Mucosa of stomach (tissue), 1 donor: ENCODE measurements at regions not wholly inside any gene's neighbourhood (a gene's known extent, or its start where the extent isn't known, plus 50 kb on each side); places are given as distances from the start of the nearest gene placed in this dataset.

ENCODE experiments used
- H3K27me3 ChIP-seq: one replicate; pipeline ENCODE4 v1.7.0; 2013; ENCODE audit warnings: mild to moderate bottlenecking, low read length; ENCODE audit not compliant: control insufficient read depth, insufficient read depth
- H3K36me3 ChIP-seq: one replicate; pipeline ENCODE4 v1.7.0; 2013; ENCODE audit warnings: low read length; ENCODE audit not compliant: control insufficient read depth, insufficient read depth
- H3K4me1 ChIP-seq: one replicate; pipeline ENCODE4 v1.7.0; 2013; ENCODE audit warnings: mild to moderate bottlenecking, low read length; ENCODE audit not compliant: control insufficient read depth, insufficient read depth
- H3K4me3 ChIP-seq: one replicate; pipeline ENCODE4 v1.7.0; 2013; ENCODE audit warnings: low read length
- H3K9ac ChIP-seq: one replicate; pipeline ENCODE4 v1.7.0; 2013; ENCODE audit warnings: mild to moderate bottlenecking, low read length, moderate library complexity
- H3K9me3 ChIP-seq: one replicate; pipeline ENCODE4 v1.7.0; 2013; ENCODE audit warnings: mild to moderate bottlenecking, low read length, moderate library complexity; ENCODE audit not compliant: control insufficient read depth
- donor health status: Pancreatic carcinoma.

DNA sequence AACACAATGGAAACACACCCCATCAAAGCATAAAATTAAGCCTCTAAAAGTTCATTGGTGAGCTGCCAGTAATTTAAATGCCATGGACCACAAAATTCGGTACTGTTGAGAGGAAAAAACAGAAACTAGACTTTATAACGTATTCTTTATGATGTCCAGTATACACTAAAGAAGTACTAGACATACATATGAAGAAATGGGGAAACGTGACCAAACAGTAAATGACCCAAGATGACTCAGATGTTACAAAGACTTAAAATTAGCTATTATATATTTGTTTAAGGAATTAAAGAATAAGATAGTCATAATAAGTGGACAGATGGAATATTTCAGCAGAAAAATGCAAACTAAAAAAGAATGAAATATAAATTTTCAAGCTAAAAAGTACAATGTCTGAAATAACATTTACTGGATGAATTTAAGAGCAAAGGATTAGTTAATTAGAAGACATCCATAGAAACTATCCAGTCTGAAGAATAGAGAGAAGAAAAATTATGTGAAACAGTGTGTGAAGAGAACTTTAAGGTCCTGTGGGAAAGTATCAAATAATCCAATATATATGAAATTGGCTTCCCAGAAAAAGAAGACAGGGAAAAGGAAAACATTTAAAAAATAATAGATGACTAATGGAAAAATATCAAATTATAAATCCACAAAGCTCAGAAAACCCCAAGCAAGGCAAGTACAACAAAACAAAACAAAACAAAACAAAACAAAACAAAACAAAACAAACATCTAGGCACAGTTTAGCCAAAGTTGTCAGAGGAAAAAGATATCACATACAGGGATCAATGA, 69.4 kb downstream of the SAMD9 start:
- H3K36me3 ChIP-seq, result no peaks in the 10 kb centered on the region
- H3K27me3 ChIP-seq, result no peaks in the 10 kb centered on the region
- H3K9me3 ChIP-seq, result no peaks in the 10 kb centered on the region
- H3K9ac ChIP-seq, result no peak overlapping the region
- no peak overlapping the region for H3K4me3 ChIP-seq
- peaks cover 14% of the 10 kb centered on the region for H3K4me1 ChIP-seq

DNA sequence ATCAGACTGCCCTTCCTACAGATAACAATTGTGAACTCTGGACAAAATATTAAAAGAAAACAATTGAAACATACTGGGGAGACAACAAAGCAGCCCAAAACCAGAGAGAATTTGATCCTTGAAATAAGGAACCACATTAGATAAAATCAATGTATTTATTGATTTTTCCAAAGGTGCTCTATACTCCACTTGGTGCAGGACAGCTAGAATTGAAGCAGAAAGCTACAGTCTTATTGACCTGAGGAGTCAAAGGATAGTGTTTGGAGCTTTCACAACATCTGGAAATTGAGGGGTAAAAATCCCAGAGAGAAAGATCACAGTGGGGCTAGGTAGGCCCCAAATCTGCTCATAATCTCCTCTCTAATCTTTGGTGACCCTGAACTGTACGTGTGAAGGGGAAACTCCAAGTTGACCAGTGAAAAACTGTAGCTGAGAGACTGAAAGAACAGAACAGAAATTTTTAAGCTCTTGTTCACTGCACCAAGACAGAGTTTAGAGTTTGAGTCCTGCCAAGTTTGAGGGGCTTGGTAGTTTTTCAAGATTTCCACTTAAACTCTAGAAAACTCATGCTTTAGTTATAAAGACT, 70.2 kb downstream of the SAMD9 start:
- Histone ChIP-seq H3K27me3 (no peaks in the 10 kb centered on the region), H3K36me3 (no peaks in the 10 kb centered on the region), H3K4me3 (no peak overlapping the region), H3K9ac (no peak overlapping the region), H3K9me3 (no peaks in the 10 kb centered on the region), H3K4me1 (peaks cover 14% of the 10 kb centered on the region)

- H3K9ac ChIP-seq, result no peak overlapping the region
- no peaks in the 10 kb centered on the region for H3K36me3 ChIP-seq
- peaks cover 14% of the 10 kb centered on the region for H3K4me1 ChIP-seq
- H3K27me3 ChIP-seq, result no peaks in the 10 kb centered on the region
- H3K4me3 ChIP-seq, result no peak overlapping the region
- no peaks in the 10 kb centered on the region for H3K9me3 ChIP-seq
Observed at GRCh38 chr7:93046641-93047040, 71.1 kb downstream of the SAMD9 start.

- Histone ChIP-seq H3K36me3 (no peaks in the 10 kb centered on the region), H3K4me1 (peaks cover 14% of the 10 kb centered on the region), H3K9ac (no peak overlapping the region)
Observed at GRCh38 chr7:93044147-93044810, 73.5 kb downstream of the SAMD9 start.

GRCh38 chr7:93043385-93043985, 74.3 kb downstream of the SAMD9 start:
- no peak overlapping the region for H3K9ac ChIP-seq
- no peaks in the 10 kb centered on the region for H3K27me3 ChIP-seq
- H3K4me3 ChIP-seq, result no peak overlapping the region
- no peaks in the 10 kb centered on the region for H3K9me3 ChIP-seq
- H3K4me1 ChIP-seq, result peaks cover 14% of the 10 kb centered on the region
- H3K36me3 ChIP-seq, result no peaks in the 10 kb centered on the region

More at GRCh38 chr7:93044147-93044810, 73.5 kb downstream of the SAMD9 start:
- H3K27me3 ChIP-seq, result no peaks in the 10 kb centered on the region
- no peak overlapping the region for H3K4me3 ChIP-seq
- no peaks in the 10 kb centered on the region for H3K9me3 ChIP-seq

DNA sequence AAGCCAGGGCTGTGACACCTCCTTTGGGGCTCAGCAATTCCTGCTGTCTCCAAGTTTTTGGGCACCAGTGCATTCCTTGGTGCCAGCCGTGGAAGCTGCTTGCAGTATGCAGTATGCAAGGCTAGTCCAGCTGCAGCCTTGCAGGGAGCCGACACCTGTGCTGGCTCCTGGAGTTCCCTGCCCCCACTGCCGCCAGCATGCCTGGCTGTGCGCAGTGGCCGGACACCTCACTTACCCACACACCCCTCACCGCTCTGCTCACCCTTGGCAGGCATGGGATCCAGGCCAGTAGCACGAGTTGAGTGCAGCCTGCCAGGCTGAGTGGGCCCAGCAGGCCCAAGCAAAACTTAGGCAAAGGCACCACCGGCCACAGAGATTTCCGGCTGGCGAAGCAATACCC, 77.4 kb downstream of the SAMD9 start:
- H3K9me3 ChIP-seq, result no peaks in the 10 kb centered on the region
- no peak overlapping the region for H3K4me3 ChIP-seq
- no peak overlapping the region for H3K9ac ChIP-seq
- H3K36me3 ChIP-seq, result no peaks in the 10 kb centered on the region
- peaks cover 9% of the 10 kb centered on the region for H3K4me1 ChIP-seq
- H3K27me3 ChIP-seq, result no peaks in the 10 kb centered on the region

- no peaks in the 10 kb centered on the region for H3K9me3 ChIP-seq
- H3K4me1 ChIP-seq, result peaks cover 9% of the 10 kb centered on the region
- H3K36me3 ChIP-seq, result no peaks in the 10 kb centered on the region
- H3K27me3 ChIP-seq, result no peaks in the 10 kb centered on the region
- no peak overlapping the region for H3K9ac ChIP-seq
- H3K4me3 ChIP-seq, result no peak overlapping the region
Observed at GRCh38 chr7:93039786-93040185, 78.0 kb downstream of the SAMD9 start.

DNA sequence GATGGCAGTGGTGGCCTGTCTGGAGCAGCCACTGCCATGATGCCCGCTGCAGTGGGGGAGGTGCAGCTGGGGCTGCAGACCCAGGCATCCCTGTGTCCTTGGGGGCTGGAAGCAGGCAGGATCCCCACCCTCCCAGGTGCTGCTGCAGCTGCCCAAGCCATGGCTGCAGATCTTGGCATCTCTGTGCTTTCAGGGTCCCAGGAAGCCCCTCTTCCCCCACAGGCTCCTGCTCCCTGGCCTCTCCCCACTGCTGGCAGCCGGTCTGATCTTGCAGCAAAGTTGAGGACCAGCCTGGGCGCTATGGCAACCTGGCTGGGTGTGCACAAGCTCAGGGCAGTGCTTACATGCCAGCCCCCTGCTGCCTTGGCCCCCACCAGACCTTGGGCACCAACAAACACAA, 78.5 kb downstream of the SAMD9 start:
- Histone ChIP-seq H3K4me1 (peaks cover 9% of the 10 kb centered on the region), H3K27me3 (no peaks in the 10 kb centered on the region), H3K9me3 (no peaks in the 10 kb centered on the region), H3K36me3 (no peaks in the 10 kb centered on the region), H3K9ac (no peak overlapping the region), H3K4me3 (no peak overlapping the region)

- Histone ChIP-seq H3K36me3 (no peaks in the 10 kb centered on the region), H3K4me3 (no peak overlapping the region), H3K9me3 (no peaks in the 10 kb centered on the region), H3K27me3 (no peaks in the 10 kb centered on the region), H3K4me1 (no peaks in the 10 kb centered on the region), H3K9ac (no peak overlapping the region)
Observed at GRCh38 chr7:93036807-93037206, 81.0 kb downstream of the SAMD9 start.

DNA sequence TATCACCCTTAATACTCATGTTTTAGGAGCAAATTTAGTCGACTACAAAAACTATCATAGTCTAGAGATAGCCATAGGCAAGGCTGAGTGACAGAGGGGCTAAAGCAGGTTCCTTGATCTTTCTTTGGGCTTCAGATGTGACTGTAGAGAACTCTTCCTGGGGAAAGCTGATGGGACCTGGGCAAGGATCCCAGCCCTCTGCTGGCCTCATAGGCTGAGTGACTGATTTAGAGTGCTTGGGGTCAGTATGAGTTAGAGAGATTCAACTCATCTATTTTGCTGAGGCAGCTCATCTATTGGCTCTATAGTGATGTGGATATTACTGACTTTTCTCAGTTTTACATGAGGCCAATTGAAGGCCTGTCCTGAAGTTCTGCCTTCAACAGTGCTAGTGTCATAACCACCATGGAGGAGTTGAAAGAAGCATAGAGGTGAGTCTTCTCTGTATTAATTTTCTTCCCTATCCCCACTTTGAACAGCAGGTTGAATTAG, 81.6 kb downstream of the SAMD9 start:
- H3K4me3 ChIP-seq, result no peak overlapping the region
- H3K9ac ChIP-seq, result no peak overlapping the region
- no peaks in the 10 kb centered on the region for H3K27me3 ChIP-seq
- no peaks in the 10 kb centered on the region for H3K36me3 ChIP-seq
- H3K9me3 ChIP-seq, result no peaks in the 10 kb centered on the region
- no peaks in the 10 kb centered on the region for H3K4me1 ChIP-seq

DNA sequence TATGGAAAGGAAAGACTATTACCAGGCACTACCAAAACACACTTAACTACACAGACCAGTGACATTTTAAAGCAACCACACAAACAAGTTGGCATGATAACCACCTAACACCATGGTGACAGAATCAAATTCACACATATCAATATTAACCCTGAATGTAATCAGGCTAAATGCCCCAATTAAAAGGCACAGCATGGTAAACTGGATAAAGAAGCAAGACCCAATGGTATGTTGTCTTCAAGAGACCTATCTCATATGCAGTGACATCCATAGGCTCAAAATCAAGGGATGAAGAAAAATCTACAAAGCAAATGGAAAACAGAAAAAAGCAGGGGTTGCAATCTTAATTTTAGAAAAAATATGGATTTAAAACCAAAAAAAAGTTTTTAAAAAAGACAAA, 86.0 kb downstream of the SAMD9 start:
- no peak overlapping the region for H3K4me3 ChIP-seq
- no peaks in the 10 kb centered on the region for H3K27me3 ChIP-seq
- H3K36me3 ChIP-seq, result no peaks in the 10 kb centered on the region
- peaks cover 11% of the 10 kb centered on the region for H3K4me1 ChIP-seq
- H3K9me3 ChIP-seq, result no peaks in the 10 kb centered on the region
- H3K9ac ChIP-seq, result no peak overlapping the region
